AG10803 (cell line): ENCODE measurements at regions not wholly inside any gene's neighbourhood (a gene's known extent, or its start where the extent isn't known, plus 50 kb on each side); places are given as distances from the start of the nearest gene placed in this dataset.

Experiments used
- DNase-seq: peaks from one replicate; pipeline ENCODE4 v3.0.0; 2010; ENCODE audit warnings: low read depth
- H3K4me3 ChIP-seq: 2 replicates; pipeline ENCODE4 v1.5.1; 2011; ENCODE audit warnings: mild to moderate bottlenecking, low read length, control low read depth
- TF ChIP-seq, protein P1 (sequence below): conservative IDR thresholded peaks from 2 replicates; pipeline ENCODE4 v1.5.1; 2011; ENCODE audit warnings: mild to moderate bottlenecking, low read length, control low read depth, inconsistent platforms

DNA sequence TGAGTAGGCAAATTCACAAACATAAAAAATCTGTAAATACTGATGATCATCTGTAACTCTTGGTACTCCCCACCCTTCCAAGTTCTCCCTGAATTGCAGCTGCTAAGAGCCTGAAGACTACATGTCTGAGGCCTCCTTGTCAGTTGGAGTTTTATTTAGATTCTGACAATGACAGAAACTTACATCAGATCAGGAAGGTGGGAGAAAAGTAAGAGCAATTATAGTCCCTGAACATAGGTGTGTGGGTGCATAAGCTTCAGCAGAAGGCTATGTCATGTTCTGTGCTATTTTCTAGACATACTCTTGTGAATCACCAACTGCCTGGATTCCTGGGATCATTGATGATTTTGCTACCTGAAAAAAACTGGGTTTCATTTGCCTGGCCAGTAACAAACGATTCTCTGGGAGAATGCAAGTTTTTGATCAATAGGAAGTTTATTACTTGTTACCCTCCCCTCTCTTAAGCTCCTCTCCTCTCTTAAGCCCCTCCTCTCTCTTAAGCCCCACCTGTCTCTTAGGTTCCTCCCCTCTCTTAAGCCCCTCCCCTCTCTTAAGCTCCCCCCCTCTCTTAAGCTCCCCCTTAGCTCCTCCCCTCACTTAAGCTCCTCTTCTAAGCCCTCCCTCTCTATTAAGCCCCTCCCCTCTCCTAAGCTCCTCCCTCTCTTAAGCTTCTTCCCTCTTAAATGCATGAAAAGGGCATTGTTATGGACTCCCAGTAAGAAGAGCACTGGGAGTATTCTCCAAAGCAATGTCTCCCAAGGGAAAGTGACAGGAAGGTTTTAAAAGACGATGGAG lies 1183.4 kb upstream of the AUTS2 start:
- no peak for DNase-seq
- H3K4me3 ChIP-seq = no peak overlapping the region
- TF ChIP-seq, protein P1, sequence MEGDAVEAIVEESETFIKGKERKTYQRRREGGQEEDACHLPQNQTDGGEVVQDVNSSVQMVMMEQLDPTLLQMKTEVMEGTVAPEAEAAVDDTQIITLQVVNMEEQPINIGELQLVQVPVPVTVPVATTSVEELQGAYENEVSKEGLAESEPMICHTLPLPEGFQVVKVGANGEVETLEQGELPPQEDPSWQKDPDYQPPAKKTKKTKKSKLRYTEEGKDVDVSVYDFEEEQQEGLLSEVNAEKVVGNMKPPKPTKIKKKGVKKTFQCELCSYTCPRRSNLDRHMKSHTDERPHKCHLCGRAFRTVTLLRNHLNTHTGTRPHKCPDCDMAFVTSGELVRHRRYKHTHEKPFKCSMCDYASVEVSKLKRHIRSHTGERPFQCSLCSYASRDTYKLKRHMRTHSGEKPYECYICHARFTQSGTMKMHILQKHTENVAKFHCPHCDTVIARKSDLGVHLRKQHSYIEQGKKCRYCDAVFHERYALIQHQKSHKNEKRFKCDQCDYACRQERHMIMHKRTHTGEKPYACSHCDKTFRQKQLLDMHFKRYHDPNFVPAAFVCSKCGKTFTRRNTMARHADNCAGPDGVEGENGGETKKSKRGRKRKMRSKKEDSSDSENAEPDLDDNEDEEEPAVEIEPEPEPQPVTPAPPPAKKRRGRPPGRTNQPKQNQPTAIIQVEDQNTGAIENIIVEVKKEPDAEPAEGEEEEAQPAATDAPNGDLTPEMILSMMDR = no peak

DNA sequence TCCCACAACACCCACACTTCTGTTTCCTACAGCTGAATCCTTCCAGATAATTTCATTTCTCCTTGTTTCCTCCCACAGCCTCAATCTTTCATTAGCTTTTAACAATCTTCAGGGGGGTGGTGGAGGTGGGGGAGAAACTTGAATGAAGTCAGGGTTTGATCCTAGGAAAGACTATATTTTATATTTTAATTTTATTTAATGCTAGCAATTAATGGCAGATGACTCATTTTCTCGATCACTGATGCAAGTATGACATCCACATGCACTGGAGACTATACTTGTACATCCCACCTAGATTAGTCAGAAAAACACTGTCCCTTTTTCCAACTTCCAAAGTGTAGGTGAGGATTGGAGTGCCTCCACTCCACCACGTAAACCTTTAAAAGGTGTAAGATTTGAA lies 1181.3 kb upstream of the AUTS2 start:
- TF ChIP-seq, protein P1 = no peak
- DNase-seq = no peak
- H3K4me3 ChIP-seq = no peak overlapping the region

DNA sequence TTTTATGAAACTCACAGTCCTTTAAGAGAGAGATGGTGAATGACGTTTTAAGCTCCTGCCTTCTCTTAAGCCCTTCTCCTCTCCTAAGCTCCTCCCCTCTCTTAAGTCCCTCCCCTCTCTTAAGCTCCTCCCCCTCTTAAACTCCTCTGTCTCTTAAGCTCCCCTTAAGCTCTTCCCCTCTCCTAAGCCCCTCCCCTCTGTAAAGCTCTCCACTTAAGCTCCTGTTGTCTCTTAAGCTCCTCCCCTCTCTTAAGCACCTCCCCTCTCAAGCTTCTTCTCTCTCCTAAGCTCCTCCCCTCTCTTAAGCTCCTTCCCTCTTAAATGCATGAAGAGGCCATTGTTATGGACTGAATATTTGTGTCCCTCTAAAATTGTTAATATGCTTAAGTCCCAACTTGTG lies 1180.6 kb upstream of the AUTS2 start:
- DNase-seq = no peak
- TF ChIP-seq, protein P1 = no peak
- no peak overlapping the region for H3K4me3 ChIP-seq

DNA sequence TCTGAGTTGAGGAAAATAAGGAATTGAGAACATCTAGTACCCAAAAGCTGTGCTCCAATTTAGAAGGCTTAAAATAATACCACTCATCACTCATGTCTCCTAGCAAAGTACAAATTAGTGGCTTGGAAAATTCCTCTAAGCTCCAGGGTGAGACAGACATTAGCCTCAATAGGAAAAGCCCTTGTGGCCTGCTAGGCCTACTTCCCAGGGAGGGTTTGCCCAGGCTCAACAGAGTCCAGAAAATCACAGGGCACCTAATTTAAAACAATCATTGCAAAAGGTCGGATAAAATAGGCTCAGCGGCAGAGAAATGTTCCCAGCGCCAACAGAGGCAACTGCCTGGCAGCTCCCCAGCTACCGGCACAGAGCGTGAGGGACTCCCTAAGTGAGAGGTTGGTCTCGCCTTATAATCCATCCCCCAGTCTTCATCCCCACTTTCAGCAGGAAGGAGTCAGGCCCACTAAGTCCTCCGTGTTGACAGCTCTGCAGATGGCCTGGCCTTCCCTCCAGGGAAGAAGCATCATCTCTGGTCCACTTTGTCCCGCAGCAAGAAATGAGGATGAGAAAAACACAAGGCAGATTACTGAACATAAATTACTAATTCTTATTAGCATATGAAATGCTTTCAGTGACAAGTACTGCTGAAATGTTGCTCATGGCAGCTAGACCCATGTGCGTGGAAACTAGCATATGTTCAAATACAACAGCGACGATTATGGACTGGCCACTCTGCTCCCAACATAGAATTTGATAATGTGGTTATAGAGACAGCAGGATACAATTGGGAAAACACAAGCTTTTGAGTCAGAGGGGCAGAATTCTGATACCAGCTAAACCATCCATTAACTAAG lies 1177.7 kb upstream of the AUTS2 start:
- no peak overlapping the region for H3K4me3 ChIP-seq
- TF ChIP-seq, protein P1 = no peak
- DNase-seq = no peak

DNA sequence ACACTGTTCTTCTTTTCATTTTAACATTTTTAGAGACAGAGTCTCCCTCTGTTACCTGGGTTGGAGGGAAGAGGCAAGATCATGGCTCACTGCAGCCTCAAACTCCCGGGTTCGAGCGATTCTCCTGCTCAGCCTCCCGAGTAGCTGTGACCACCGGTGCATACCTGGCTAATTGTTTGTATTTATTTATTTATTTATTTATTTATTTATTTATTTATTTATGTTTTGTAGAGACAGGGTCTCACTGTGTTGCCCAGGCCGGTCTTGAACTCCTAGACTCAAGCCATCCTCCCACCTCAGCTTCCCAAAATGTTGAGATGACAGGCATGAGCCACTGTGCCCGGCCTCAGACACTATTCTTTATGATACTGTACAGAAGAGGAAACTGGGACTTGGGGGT lies 1176.6 kb upstream of the AUTS2 start:
- no peak overlapping the region for H3K4me3 ChIP-seq
- TF ChIP-seq, protein P1 = no peak

DNA sequence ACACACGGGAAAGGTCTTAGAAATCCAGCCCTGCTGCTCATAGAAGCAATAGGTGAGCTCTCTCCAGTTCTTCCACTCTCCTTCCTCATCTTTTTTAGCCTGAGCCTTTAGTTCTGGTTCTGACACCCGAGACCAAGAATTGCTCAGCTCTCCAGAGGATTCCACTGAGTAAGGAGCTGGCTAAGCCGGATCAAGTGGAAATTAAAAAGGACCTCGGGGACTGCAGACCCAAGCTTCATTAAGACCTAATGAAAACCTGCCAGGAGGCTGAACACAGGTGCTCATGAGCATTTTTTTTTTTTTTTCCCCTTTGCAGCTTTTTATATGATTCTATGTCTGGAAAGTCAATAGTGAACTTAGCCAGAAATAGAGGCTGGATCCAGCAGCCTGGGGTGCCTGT lies 1176.0 kb upstream of the AUTS2 start:
- DNase-seq = no peak
- TF ChIP-seq, protein P1 = no peak
- no peak overlapping the region for H3K4me3 ChIP-seq

More for the DNA sequence above, 1176.6 kb upstream of the AUTS2 start:
- no peak for DNase-seq
